GM23338 (cell line): ENCODE measurements at regions not wholly inside any gene's neighbourhood (a gene's known extent, or its start where the extent isn't known, plus 50 kb on each side); places are given as distances from the start of the nearest gene placed in this dataset.

Experiments
- ATAC-seq: fragments of 200-7000 bp; cut with Tn5 transposase; 3 replicates; pipeline ENCODE4 v1.9.1; 2020
- DNase-seq: peaks from one replicate; pipeline ENCODE4 v3.0.0-alpha.2; 2015; ENCODE audit warnings: low spot score
- H2AFZ ChIP-seq: fragments of 200-600 bp; sonication (generic); 2 replicates; pipeline ENCODE4 v1.8.0; 2016; ENCODE audit warnings: antibody characterized with exemption, mild to moderate bottlenecking, moderate library complexity
- H3F3A ChIP-seq: fragments of 200-600 bp; sonication (generic); replicated peaks from 2 replicates; pipeline ENCODE4 v1.8.0; 2017; ENCODE audit warnings: antibody characterized with exemption, mixed run types, low read depth
- H3K27ac ChIP-seq: fragments of 200-600 bp; sonication (generic); 2 replicates; pipeline ENCODE4 v1.6.1; 2016; ENCODE audit warnings: low read depth
- H3K27me3 ChIP-seq: fragments of 200-600 bp; sonication (generic); 2 replicates; pipeline ENCODE4 v1.8.0; 2016; ENCODE audit warnings: mild to moderate bottlenecking, mixed run types, moderate library complexity; ENCODE audit not compliant: insufficient read depth
- H3K36me3 ChIP-seq: fragments of 200-600 bp; sonication (generic); 2 replicates; pipeline ENCODE4 v1.8.0; 2016; ENCODE audit warnings: mild to moderate bottlenecking; ENCODE audit not compliant: insufficient read depth
- H3K4me1 ChIP-seq: fragments of 200-600 bp; sonication (generic); 2 replicates; pipeline ENCODE4 v1.8.0; 2016; ENCODE audit warnings: mild to moderate bottlenecking, moderate library complexity; ENCODE audit not compliant: insufficient read depth
- H3K4me2 ChIP-seq: fragments of 200-600 bp; sonication (generic); 2 replicates; pipeline ENCODE4 v1.7.1; 2017; ENCODE audit warnings: mixed run types
- H3K4me3 ChIP-seq: fragments of 200-600 bp; sonication (generic); 2 replicates; pipeline ENCODE4 v1.6.1; 2016; ENCODE audit warnings: mixed run types
- H3K79me2 ChIP-seq: fragments of 200-600 bp; sonication (generic); replicated peaks from 2 replicates; pipeline ENCODE4 v1.8.0; 2017; ENCODE audit warnings: mild to moderate bottlenecking; ENCODE audit not compliant: insufficient read depth
- H3K9me2 ChIP-seq: fragments of 200-600 bp; sonication (generic); 2 replicates; pipeline ENCODE4 v1.8.0; 2017; ENCODE audit not compliant: insufficient read depth
- H4K20me1 ChIP-seq: fragments of 200-600 bp; sonication (generic); replicated peaks from 2 replicates; pipeline ENCODE4 v1.8.0; 2017; ENCODE audit warnings: mild to moderate bottlenecking; ENCODE audit not compliant: insufficient read depth
- H3K27ac Mint-ChIP-seq: 2 replicates; pipeline ENCODE4 v1.8.0; 2020; ENCODE audit warnings: inconsistent platforms, mild to moderate bottlenecking, moderate library complexity, mixed read lengths
- H3K27me3 Mint-ChIP-seq: 3 replicates; pipeline ENCODE4 v1.8.0; 2022; ENCODE audit warnings: low read depth, mild to moderate bottlenecking, moderate library complexity, mixed read lengths, inconsistent platforms; ENCODE audit not compliant: insufficient read depth, poor library complexity
- H3K36me3 Mint-ChIP-seq: 3 replicates; pipeline ENCODE4 v1.8.0; 2021; ENCODE audit warnings: low read depth, mild to moderate bottlenecking, inconsistent platforms, moderate library complexity, mixed read lengths
- H3K4me1 Mint-ChIP-seq: 3 replicates; pipeline ENCODE4 v1.8.0; 2020; ENCODE audit warnings: mild to moderate bottlenecking, inconsistent platforms, mixed read lengths
- H3K4me3 Mint-ChIP-seq: 3 replicates; pipeline ENCODE4 v1.8.0; 2021; ENCODE audit warnings: moderate library complexity, mild to moderate bottlenecking, inconsistent platforms, mixed read lengths
- H3K9me3 Mint-ChIP-seq: 3 replicates; pipeline ENCODE4 v1.8.0; 2020; ENCODE audit warnings: moderate library complexity, mild to moderate bottlenecking, inconsistent platforms, mixed read lengths
- CREB1 ChIP-seq: fragments of 250-450 bp; sonication (Bioruptor Pico); IDR thresholded peaks from 2 replicates; pipeline ENCODE4 v1.5.0; 2020; ENCODE audit warnings: low read depth, mild to moderate bottlenecking, moderate library complexity
- EZH2 ChIP-seq: fragments of 200-600 bp; sonication (generic); IDR thresholded peaks from one replicate; pipeline ENCODE4 v1.8.0; 2017; ENCODE audit warnings: antibody characterized with exemption, mild to moderate bottlenecking, low read depth; ENCODE audit not compliant: unreplicated experiment
- EZH2phosphoT487 ChIP-seq: fragments of 200-600 bp; sonication (generic); IDR thresholded peaks from one replicate; pipeline ENCODE4 v1.8.1; 2018; ENCODE audit warnings: antibody characterized with exemption; ENCODE audit not compliant: unreplicated experiment
- NANOG ChIP-seq: IDR thresholded peaks from 2 replicates; pipeline ENCODE4 v1.6.1; 2016; ENCODE audit warnings: antibody characterized with exemption, borderline replicate concordance
- POLR2AphosphoS5 ChIP-seq: IDR thresholded peaks from 2 replicates; pipeline ENCODE4 v1.6.1; 2016; ENCODE audit warnings: antibody characterized with exemption, low read depth
- STAT1 ChIP-seq: IDR thresholded peaks from one replicate; pipeline ENCODE4 v1.6.1; 2016; ENCODE audit warnings: antibody characterized with exemption; ENCODE audit not compliant: unreplicated experiment
- ZNF114 ChIP-seq: fragments of 250-450 bp; sonication (Bioruptor Pico); IDR thresholded peaks from 2 replicates; pipeline ENCODE4 v1.5.0; 2020; ENCODE audit warnings: mild to moderate bottlenecking, moderate library complexity
- TF ChIP-seq, protein P1 (sequence below): IDR thresholded peaks from one replicate; pipeline ENCODE4 v1.6.1; 2018; ENCODE audit warnings: antibody characterized with exemption; ENCODE audit not compliant: unreplicated experiment
- TF ChIP-seq, protein P2 (sequence below), 2 experiments: fragments of 200-600 bp in 1 of 2; sonication (generic) in 1 of 2; conservative IDR thresholded peaks; 2 replicates each; pipeline versions ENCODE4 v1.5.1 to v1.6.1; 2016 to 2017; ENCODE audit warnings: antibody characterized with exemption in 2 of 2, low read depth in 2 of 2, mild to moderate bottlenecking in 2 of 2, moderate library complexity in 1 of 2
- TF ChIP-seq, protein P3 (sequence below): IDR thresholded peaks from 2 replicates; pipeline ENCODE4 v1.6.1; 2016; ENCODE audit warnings: antibody characterized with exemption
- TF ChIP-seq, protein P4 (sequence below): fragments of 250-450 bp; sonication (Bioruptor Pico); IDR thresholded peaks from 2 replicates; pipeline ENCODE4 v1.5.0; 2020; ENCODE audit warnings: mild to moderate bottlenecking, moderate library complexity

DNA sequence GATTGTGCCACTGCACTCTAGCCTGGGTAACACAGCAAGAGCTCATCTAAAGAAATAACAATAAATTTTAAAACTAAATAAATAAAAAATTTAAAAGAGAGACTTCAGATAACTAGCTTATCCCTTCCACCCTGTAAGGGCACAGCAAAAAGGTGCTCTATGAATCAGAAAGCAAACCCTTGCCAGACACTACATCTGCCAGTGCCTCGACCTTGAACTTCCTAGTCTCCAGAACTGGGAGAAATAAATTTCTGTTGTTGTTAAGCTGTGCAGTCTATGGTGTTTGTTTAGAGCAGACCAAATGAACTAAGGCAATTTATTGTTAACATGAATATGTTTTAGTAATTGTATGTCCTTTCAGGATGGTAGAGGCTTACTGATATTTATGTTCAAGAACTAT lies 174.9 kb upstream of the TRIM24 start (continued):
- TF ChIP-seq, protein P1, sequence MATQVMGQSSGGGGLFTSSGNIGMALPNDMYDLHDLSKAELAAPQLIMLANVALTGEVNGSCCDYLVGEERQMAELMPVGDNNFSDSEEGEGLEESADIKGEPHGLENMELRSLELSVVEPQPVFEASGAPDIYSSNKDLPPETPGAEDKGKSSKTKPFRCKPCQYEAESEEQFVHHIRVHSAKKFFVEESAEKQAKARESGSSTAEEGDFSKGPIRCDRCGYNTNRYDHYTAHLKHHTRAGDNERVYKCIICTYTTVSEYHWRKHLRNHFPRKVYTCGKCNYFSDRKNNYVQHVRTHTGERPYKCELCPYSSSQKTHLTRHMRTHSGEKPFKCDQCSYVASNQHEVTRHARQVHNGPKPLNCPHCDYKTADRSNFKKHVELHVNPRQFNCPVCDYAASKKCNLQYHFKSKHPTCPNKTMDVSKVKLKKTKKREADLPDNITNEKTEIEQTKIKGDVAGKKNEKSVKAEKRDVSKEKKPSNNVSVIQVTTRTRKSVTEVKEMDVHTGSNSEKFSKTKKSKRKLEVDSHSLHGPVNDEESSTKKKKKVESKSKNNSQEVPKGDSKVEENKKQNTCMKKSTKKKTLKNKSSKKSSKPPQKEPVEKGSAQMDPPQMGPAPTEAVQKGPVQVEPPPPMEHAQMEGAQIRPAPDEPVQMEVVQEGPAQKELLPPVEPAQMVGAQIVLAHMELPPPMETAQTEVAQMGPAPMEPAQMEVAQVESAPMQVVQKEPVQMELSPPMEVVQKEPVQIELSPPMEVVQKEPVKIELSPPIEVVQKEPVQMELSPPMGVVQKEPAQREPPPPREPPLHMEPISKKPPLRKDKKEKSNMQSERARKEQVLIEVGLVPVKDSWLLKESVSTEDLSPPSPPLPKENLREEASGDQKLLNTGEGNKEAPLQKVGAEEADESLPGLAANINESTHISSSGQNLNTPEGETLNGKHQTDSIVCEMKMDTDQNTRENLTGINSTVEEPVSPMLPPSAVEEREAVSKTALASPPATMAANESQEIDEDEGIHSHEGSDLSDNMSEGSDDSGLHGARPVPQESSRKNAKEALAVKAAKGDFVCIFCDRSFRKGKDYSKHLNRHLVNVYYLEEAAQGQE: no peak
- no peak for TF ChIP-seq ZNF114
- TF ChIP-seq, protein P2, sequence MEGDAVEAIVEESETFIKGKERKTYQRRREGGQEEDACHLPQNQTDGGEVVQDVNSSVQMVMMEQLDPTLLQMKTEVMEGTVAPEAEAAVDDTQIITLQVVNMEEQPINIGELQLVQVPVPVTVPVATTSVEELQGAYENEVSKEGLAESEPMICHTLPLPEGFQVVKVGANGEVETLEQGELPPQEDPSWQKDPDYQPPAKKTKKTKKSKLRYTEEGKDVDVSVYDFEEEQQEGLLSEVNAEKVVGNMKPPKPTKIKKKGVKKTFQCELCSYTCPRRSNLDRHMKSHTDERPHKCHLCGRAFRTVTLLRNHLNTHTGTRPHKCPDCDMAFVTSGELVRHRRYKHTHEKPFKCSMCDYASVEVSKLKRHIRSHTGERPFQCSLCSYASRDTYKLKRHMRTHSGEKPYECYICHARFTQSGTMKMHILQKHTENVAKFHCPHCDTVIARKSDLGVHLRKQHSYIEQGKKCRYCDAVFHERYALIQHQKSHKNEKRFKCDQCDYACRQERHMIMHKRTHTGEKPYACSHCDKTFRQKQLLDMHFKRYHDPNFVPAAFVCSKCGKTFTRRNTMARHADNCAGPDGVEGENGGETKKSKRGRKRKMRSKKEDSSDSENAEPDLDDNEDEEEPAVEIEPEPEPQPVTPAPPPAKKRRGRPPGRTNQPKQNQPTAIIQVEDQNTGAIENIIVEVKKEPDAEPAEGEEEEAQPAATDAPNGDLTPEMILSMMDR (conservative IDR thresholded peaks at IDR 0.05; ENCODE audit: low read depth in 2 of 2): no peak
- no peak for TF ChIP-seq NANOG
- TF ChIP-seq EZH2phosphoT487: no peak
- TF ChIP-seq POLR2AphosphoS5: no peak
- TF ChIP-seq CREB1 (CRISPR knock-in tag): no peak
- TF ChIP-seq, protein P3, sequence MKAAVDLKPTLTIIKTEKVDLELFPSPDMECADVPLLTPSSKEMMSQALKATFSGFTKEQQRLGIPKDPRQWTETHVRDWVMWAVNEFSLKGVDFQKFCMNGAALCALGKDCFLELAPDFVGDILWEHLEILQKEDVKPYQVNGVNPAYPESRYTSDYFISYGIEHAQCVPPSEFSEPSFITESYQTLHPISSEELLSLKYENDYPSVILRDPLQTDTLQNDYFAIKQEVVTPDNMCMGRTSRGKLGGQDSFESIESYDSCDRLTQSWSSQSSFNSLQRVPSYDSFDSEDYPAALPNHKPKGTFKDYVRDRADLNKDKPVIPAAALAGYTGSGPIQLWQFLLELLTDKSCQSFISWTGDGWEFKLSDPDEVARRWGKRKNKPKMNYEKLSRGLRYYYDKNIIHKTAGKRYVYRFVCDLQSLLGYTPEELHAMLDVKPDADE: no peak
- TF ChIP-seq STAT1: no peak

DNA sequence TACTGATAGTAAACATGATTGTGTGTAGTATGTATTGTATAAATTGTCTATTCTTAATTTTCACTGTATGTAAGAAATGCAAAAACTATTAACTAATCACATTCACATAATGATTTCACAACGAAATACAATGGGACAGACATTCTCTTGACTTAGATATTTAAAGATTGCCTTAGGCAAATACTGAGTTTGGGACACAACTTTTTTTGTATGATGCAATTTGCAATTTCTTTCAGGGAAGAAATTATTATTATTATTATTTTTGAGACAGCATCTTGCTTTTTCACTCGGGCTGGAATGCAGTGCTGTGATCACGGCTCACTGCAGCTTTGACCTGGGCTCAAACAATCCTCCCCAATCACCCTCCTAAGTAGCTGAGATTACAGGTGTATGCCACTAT lies 173.2 kb upstream of the TRIM24 start:
- H3K27me3 ChIP-seq: no peaks in the 10 kb centered on the region
- Mint-ChIP-seq H3K27ac (no peak overlapping the region), H3K36me3 (peaks cover 26% of the 10 kb centered on the region), H3K9me3 (peaks cover 36% of the 10 kb centered on the region), H3K4me3 (no peak overlapping the region), H3K4me1 (no peaks in the 10 kb centered on the region), H3K27me3 (peaks cover 4% of the 10 kb centered on the region)
- ATAC-seq (no peak), DNase-seq (no peak)
- TF ChIP-seq STAT1 (no peak), EZH2 (no peak), CREB1 (CRISPR knock-in tag) (no peak)
- TF ChIP-seq, protein P4, sequence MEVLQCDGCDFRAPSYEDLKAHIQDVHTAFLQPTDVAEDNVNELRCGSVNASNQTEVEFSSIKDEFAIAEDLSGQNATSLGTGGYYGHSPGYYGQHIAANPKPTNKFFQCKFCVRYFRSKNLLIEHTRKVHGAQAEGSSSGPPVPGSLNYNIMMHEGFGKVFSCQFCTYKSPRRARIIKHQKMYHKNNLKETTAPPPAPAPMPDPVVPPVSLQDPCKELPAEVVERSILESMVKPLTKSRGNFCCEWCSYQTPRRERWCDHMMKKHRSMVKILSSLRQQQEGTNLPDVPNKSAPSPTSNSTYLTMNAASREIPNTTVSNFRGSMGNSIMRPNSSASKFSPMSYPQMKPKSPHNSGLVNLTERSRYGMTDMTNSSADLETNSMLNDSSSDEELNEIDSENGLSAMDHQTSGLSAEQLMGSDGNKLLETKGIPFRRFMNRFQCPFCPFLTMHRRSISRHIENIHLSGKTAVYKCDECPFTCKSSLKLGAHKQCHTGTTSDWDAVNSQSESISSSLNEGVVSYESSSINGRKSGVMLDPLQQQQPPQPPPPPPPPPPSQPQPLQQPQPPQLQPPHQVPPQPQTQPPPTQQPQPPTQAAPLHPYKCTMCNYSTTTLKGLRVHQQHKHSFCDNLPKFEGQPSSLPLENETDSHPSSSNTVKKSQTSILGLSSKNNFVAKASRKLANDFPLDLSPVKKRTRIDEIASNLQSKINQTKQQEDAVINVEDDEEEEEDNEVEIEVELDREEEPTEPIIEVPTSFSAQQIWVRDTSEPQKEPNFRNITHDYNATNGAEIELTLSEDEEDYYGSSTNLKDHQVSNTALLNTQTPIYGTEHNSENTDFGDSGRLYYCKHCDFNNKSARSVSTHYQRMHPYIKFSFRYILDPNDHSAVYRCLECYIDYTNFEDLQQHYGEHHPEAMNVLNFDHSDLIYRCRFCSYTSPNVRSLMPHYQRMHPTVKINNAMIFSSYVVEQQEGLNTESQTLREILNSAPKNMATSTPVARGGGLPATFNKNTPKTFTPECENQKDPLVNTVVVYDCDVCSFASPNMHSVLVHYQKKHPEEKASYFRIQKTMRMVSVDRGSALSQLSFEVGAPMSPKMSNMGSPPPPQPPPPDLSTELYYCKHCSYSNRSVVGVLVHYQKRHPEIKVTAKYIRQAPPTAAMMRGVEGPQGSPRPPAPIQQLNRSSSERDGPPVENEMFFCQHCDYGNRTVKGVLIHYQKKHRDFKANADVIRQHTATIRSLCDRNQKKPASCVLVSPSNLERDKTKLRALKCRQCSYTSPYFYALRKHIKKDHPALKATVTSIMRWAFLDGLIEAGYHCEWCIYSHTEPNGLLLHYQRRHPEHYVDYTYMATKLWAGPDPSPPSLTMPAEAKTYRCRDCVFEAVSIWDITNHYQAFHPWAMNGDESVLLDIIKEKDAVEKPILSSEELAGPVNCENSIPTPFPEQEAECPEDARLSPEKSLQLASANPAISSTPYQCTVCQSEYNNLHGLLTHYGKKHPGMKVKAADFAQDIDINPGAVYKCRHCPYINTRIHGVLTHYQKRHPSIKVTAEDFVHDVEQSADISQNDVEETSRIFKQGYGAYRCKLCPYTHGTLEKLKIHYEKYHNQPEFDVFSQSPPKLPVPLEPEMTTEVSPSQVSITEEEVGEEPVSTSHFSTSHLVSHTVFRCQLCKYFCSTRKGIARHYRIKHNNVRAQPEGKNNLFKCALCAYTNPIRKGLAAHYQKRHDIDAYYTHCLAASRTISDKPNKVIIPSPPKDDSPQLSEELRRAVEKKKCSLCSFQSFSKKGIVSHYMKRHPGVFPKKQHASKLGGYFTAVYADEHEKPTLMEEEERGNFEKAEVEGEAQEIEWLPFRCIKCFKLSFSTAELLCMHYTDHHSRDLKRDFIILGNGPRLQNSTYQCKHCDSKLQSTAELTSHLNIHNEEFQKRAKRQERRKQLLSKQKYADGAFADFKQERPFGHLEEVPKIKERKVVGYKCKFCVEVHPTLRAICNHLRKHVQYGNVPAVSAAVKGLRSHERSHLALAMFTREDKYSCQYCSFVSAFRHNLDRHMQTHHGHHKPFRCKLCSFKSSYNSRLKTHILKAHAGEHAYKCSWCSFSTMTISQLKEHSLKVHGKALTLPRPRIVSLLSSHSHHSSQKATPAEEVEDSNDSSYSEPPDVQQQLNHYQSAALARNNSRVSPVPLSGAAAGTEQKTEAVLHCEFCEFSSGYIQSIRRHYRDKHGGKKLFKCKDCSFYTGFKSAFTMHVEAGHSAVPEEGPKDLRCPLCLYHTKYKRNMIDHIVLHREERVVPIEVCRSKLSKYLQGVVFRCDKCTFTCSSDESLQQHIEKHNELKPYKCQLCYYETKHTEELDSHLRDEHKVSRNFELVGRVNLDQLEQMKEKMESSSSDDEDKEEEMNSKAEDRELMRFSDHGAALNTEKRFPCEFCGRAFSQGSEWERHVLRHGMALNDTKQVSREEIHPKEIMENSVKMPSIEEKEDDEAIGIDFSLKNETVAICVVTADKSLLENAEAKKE (CRISPR knock-in tag): no peak
- no peaks in the 10 kb centered on the region for H3F3A ChIP-seq
- no peaks in the 10 kb centered on the region for H3K4me1 ChIP-seq
- no peaks in the 10 kb centered on the region for H4K20me1 ChIP-seq
- no peaks in the 10 kb centered on the region for H3K79me2 ChIP-seq
- H3K9me2 ChIP-seq: no peaks in the 10 kb centered on the region
- no peak overlapping the region for H3K4me2 ChIP-seq
- no peak overlapping the region for H2AFZ ChIP-seq
- H3K36me3 ChIP-seq: peaks cover 12% of the 10 kb centered on the region; the same call in 1 of the 2 replicates
- H3K4me3 ChIP-seq: no peak overlapping the region
- no peak overlapping the region for H3K27ac ChIP-seq
